NT2/D1 (cell line): ENCODE measurements at regions not wholly inside any gene's neighbourhood (a gene's known extent, or its start where the extent isn't known, plus 50 kb on each side); places are given as distances from the start of the nearest gene placed in this dataset.

ENCODE experiments used
- SUZ12 ChIP-seq: IDR thresholded peaks from 2 replicates; pipeline ENCODE4 v1.6.1; 2011; ENCODE audit not compliant: insufficient read length, insufficient read depth; ENCODE audit errors: extremely low read depth
- YY1 ChIP-seq: IDR thresholded peaks from 2 replicates; pipeline ENCODE4 v1.6.1; 2011; ENCODE audit not compliant: insufficient read length, insufficient read depth
- ZNF274 ChIP-seq: IDR thresholded peaks from 2 replicates; pipeline ENCODE4 v1.6.1; 2011; ENCODE audit warnings: mild to moderate bottlenecking, low read depth, low read length

- TF ChIP-seq ZNF274 (no peak), SUZ12 (no peak), YY1 (no peak)
These were observed 627.4 kb upstream of the ADGRB3 start for GRCh38 chr6:68007717-68008116.
